NB4 (cell line): ENCODE measurements at regions not wholly inside any gene's neighbourhood (a gene's known extent, or its start where the extent isn't known, plus 50 kb on each side); places are given as distances from the start of the nearest gene placed in this dataset.

Experiments
- MAX ChIP-seq: IDR thresholded peaks from 2 replicates; pipeline ENCODE4 v1.6.1; 2011; ENCODE audit warnings: low read depth, low read length
- POLR2A ChIP-seq: IDR thresholded peaks from 2 replicates; pipeline ENCODE4 v1.6.1; 2011; ENCODE audit warnings: mild to moderate bottlenecking; ENCODE audit not compliant: insufficient read length; ENCODE audit errors: extremely low read depth
- TF ChIP-seq, protein P1 (sequence below): IDR thresholded peaks from one replicate; pipeline ENCODE4 v1.5.1; 2012; ENCODE audit warnings: low read depth, low read length

- TF ChIP-seq, protein P1, sequence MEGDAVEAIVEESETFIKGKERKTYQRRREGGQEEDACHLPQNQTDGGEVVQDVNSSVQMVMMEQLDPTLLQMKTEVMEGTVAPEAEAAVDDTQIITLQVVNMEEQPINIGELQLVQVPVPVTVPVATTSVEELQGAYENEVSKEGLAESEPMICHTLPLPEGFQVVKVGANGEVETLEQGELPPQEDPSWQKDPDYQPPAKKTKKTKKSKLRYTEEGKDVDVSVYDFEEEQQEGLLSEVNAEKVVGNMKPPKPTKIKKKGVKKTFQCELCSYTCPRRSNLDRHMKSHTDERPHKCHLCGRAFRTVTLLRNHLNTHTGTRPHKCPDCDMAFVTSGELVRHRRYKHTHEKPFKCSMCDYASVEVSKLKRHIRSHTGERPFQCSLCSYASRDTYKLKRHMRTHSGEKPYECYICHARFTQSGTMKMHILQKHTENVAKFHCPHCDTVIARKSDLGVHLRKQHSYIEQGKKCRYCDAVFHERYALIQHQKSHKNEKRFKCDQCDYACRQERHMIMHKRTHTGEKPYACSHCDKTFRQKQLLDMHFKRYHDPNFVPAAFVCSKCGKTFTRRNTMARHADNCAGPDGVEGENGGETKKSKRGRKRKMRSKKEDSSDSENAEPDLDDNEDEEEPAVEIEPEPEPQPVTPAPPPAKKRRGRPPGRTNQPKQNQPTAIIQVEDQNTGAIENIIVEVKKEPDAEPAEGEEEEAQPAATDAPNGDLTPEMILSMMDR: no peak
- TF ChIP-seq POLR2A (no peak), MAX (no peak)
These were observed 226.0 kb downstream of the TJP1 start for GRCh38 chr15:29596266-29596665.
